ENCODE measurements at regions not wholly inside any gene's neighbourhood (a gene's known extent, or its start where the extent isn't known, plus 50 kb on each side); places are given as distances from the start of the nearest gene placed in this dataset.

GRCh38 chr2:36270758-36271157 is 84.8 kb upstream of the CRIM1 start:
- TF ChIP-seq POLR2A (IDR thresholded peaks at IDR 0.05) (no peak), CTCF (IDR thresholded peaks at IDR 0.05) (no peak)
